ENCODE measurements at regions not wholly inside any gene's neighbourhood (a gene's known extent, or its start where the extent isn't known, plus 50 kb on each side); places are given as distances from the start of the nearest gene placed in this dataset.

DNA sequence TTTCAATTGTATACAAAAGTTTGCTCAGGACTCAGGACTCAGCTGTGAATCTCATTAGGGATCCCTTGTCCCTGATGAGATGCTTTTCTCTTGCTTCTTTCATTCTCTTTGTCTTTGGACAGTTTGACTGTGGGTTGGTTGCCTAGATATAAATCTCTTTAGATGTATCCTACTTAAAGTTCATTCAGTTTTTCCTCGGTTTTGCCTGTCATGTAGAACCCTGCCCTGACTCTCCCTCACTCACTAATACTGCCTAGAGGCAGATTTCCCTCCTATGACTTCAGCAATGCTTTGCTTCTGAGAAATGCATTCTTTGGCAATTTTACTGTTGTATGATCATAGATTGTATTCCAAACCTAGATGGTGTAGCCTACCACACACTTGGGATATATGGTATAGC lies 421.4 kb upstream of the TCF4 start:
- H3K79me2 ChIP-seq (ENCODE audit: control insufficient read depth in 1 of 2, insufficient read depth in 2 of 2, low read length in 2 of 2): no peaks in the 10 kb centered on the region

More for the DNA sequence above, 421.4 kb upstream of the TCF4 start:
- no peak overlapping the region for H2AFZ ChIP-seq (ENCODE audit: low read length)
- no peak overlapping the region for H3K4ac ChIP-seq (replicated peaks; ENCODE audit: insufficient read length, low read depth, low read length)
- H3K4me3 ChIP-seq (ENCODE audit: extremely low read depth in 1 of 4, insufficient read depth in 2 of 4, low read depth in 3 of 4, low read length in 4 of 4): no peak overlapping the region
- H3K23ac ChIP-seq (ENCODE audit: insufficient read length): no peak overlapping the region
- H3K9me3 ChIP-seq (ENCODE audit: insufficient read depth in 2 of 2, low read depth in 1 of 2, low read length in 1 of 2): no peaks in the 10 kb centered on the region
- H2BK20ac ChIP-seq (ENCODE audit: low read length): no peak overlapping the region
- no peak overlapping the region for H3K18ac ChIP-seq (ENCODE audit: extremely low read depth, low read length)
- H4K5ac ChIP-seq (ENCODE audit: insufficient read length, low read depth, low read length): no peak overlapping the region
- H3K9ac ChIP-seq (replicated peaks in 1 of 4; ENCODE audit: extremely low read depth in 1 of 4, low read depth in 3 of 4, low read length in 3 of 4): no peak overlapping the region
- no peak overlapping the region for H2BK5ac ChIP-seq (ENCODE audit: low read depth, low read length)
- H3K79me1 ChIP-seq (ENCODE audit: low read depth, low read length): no peaks in the 10 kb centered on the region
- no peak overlapping the region for H3K56ac ChIP-seq (replicated peaks; ENCODE audit: insufficient read length, low read depth, low read length)
- CTCF ChIA-PET (ENCODE audit: partially characterized antibody): no interaction called here
- no peak overlapping the region for H2AK5ac ChIP-seq (ENCODE audit: low read depth, low read length)
- TF ChIP-seq ASH2L (IDR thresholded peaks at IDR 0.05; ENCODE audit: low read length) (no peak), NANOG (IDR thresholded peaks at IDR 0.05; ENCODE audit: insufficient read depth, low read depth, low read length, poor library complexity, severe bottlenecking) (no peak), RAD21 (IDR thresholded peaks at IDR 0.05 in 1 of 2, conservative IDR thresholded peaks at IDR 0.05 in 1 of 2; ENCODE audit: low read depth in 2 of 2, low read length in 2 of 2) (no peak)
- no peak overlapping the region for H4K8ac ChIP-seq (ENCODE audit: extremely low read depth, insufficient read depth, low read length)
- H3K23me2 ChIP-seq (ENCODE audit: low read depth, low read length): no peaks in the 10 kb centered on the region
- no peaks in the 10 kb centered on the region for H3K36me3 ChIP-seq (ENCODE audit: control insufficient read depth in 2 of 4, insufficient read depth in 4 of 4, low read length in 3 of 4)
- H3K4me2 ChIP-seq (ENCODE audit: insufficient read depth in 1 of 2, low read depth in 2 of 2, low read length in 2 of 2): no peak overlapping the region
- no peak overlapping the region for H4K91ac ChIP-seq (replicated peaks; ENCODE audit: insufficient read length, low read length)
- H3K4me1 ChIP-seq (replicated peaks in 1 of 4; ENCODE audit: control insufficient read depth in 3 of 4, insufficient read depth in 4 of 4, low read length in 3 of 4): no peaks in the 10 kb centered on the region
- H3K27ac ChIP-seq (ENCODE audit: low read depth, low read length): no peak overlapping the region
- DNase-seq (ENCODE audit: low read depth in 1 of 2, low spot score in 2 of 2) (no peak), FAIRE-seq (no peak)
- no peaks in the 10 kb centered on the region for H3K27me3 ChIP-seq (replicated peaks in 1 of 4; ENCODE audit: control insufficient read depth in 3 of 4, extremely low read depth in 1 of 4, insufficient read depth in 3 of 4, low read length in 3 of 4)
- no peak overlapping the region for H2BK15ac ChIP-seq (ENCODE audit: low read length)
- no peaks in the 10 kb centered on the region for H4K20me1 ChIP-seq (replicated peaks in 1 of 2; ENCODE audit: control insufficient read depth in 1 of 2, insufficient read depth in 2 of 2, low read length in 2 of 2)
- H3K14ac ChIP-seq (ENCODE audit: insufficient read length): no peak overlapping the region
- H2BK12ac ChIP-seq (ENCODE audit: low read depth, low read length): no peak overlapping the region
- POLR2A ChIA-PET (ENCODE audit: partially characterized antibody): no interaction called here
- WGBS, 2 experiments (ENCODE audit: extremely low coverage in 1 of 2, insufficient coverage in 1 of 2, insufficient read length in 1 of 2, insufficient replicate concordance in 2 of 2, low coverage in 1 of 2, low lambda C conversion rate in 2 of 2, missing lambda C conversion rate in 1 of 2): 90% methylated on average over 1 of the region's 1 CpG; no CpG with 5 or more reads in 1 of the 2 experiments
- H2BK120ac ChIP-seq (replicated peaks; ENCODE audit: low read depth, low read length): no peak overlapping the region

Measured in H1 (cell line).